BJ (cell line): ENCODE measurements at regions not wholly inside any gene's neighbourhood (a gene's known extent, or its start where the extent isn't known, plus 50 kb on each side); places are given as distances from the start of the nearest gene placed in this dataset.

Experiments used
- CTCF ChIA-PET: fragments of 350-600 bp; formaldehyde crosslinking; extraction: SDS; loops from one replicate; lab custom pipeline; 2021; ENCODE audit warnings: antibody characterized with exemption, inconsistent platforms; lab: Yijun Ruan, JAX
- POLR2A ChIA-PET: fragments of 300-600 bp; sonication (Branson Sonifier 250); formaldehyde crosslinking; extraction: SDS; loops from one replicate; lab custom pipeline; 2021; ENCODE audit warnings: antibody characterized with exemption; lab: Charles Lee
- DNase-seq: peaks from one replicate; pipeline ENCODE4 v3.0.0-alpha.2; 2011; ENCODE audit warnings: low read depth
- H3K27me3 ChIP-seq: 2 replicates; pipeline ENCODE4 v1.6.0; 2011; ENCODE audit warnings: low read length; ENCODE audit not compliant: control insufficient read depth, insufficient read depth
- H3K36me3 ChIP-seq: 2 replicates; pipeline ENCODE4 v1.5.1; 2011; ENCODE audit warnings: low read length; ENCODE audit not compliant: control insufficient read depth, insufficient read depth
- H3K4me3 ChIP-seq: 2 replicates; pipeline ENCODE4 v1.5.1; 2011; ENCODE audit warnings: low read depth, mild to moderate bottlenecking, control low read depth, low read length
- CTCF ChIP-seq: IDR thresholded peaks from 2 replicates; pipeline ENCODE4 v1.5.1; 2011; ENCODE audit warnings: low read depth, mild to moderate bottlenecking, control low read depth, inconsistent platforms, low read length, moderate library complexity; ENCODE audit not compliant: insufficient read depth

GRCh38 chr1:38667626-38668025, 191.9 kb downstream of the RRAGC start:
- ChIA-PET CTCF (no interaction called here), POLR2A (no interaction called here)
- no peak for TF ChIP-seq CTCF
- no peak overlapping the region for H3K4me3 ChIP-seq
- no peak for DNase-seq
- H3K27me3 ChIP-seq: no peaks in the 10 kb centered on the region
- no peaks in the 10 kb centered on the region for H3K36me3 ChIP-seq

GRCh38 chr1:38662126-38662525, 197.4 kb downstream of the RRAGC start:
- CTCF ChIA-PET: interaction anchor here (0.6 kb wide), 1 partner anchor 1792 kb away, joined by 3 read pairs; no protein-coding TSS in a partner anchor
- H3K4me3 ChIP-seq: no peak overlapping the region
- no peak for TF ChIP-seq CTCF
- no peaks in the 10 kb centered on the region for H3K36me3 ChIP-seq
- H3K27me3 ChIP-seq: no peaks in the 10 kb centered on the region
- POLR2A ChIA-PET: no interaction called here
- no peak for DNase-seq

- POLR2A ChIA-PET: no interaction called here
- CTCF ChIA-PET: no interaction called here
- H3K27me3 ChIP-seq: no peaks in the 10 kb centered on the region
- no peaks in the 10 kb centered on the region for H3K36me3 ChIP-seq
- no peak overlapping the region for H3K4me3 ChIP-seq
- no peak for TF ChIP-seq CTCF
- DNase-seq: no peak
Measured at GRCh38 chr1:38658883-38659282, 200.7 kb downstream of the RRAGC start.

DNA sequence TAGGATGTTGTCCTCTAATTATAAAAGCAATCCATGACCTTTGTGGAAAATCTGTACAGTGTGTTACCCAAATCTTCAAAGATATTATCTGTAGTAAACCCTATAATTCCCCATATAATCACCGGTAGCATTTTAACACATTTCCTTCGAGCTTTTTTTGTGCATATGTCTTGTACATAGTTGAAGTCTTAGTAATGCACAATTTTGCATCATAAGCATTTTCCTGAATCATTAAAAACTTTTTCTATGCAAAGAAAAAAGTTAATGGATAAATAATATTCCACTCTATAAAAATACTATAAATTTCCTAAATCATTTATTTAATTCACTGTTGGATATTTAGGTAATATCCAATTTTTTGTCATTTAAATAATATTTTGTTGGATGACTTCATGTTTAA, 201.7 kb downstream of the RRAGC start:
- CTCF ChIA-PET: no interaction called here
- no peak for DNase-seq
- no peak overlapping the region for H3K4me3 ChIP-seq
- no peaks in the 10 kb centered on the region for H3K36me3 ChIP-seq
- no peak for TF ChIP-seq CTCF
- no peaks in the 10 kb centered on the region for H3K27me3 ChIP-seq
- POLR2A ChIA-PET: no interaction called here

- ChIA-PET POLR2A (no interaction called here), CTCF (no interaction called here)
- Histone ChIP-seq H3K27me3 (no peaks in the 10 kb centered on the region), H3K36me3 (no peaks in the 10 kb centered on the region), H3K4me3 (no peak overlapping the region)
- DNase-seq: no peak
- no peak for TF ChIP-seq CTCF
Measured at GRCh38 chr1:38657207-38657840, 202.2 kb downstream of the RRAGC start.
